ENCODE measurements at regions not wholly inside any gene's neighbourhood (a gene's known extent, or its start where the extent isn't known, plus 50 kb on each side); places are given as distances from the start of the nearest gene placed in this dataset.

- Histone ChIP-seq H3K36me3 (ENCODE audit: control insufficient read depth in 4 of 4, insufficient read depth in 3 of 4, low read depth in 1 of 4, low read length in 3 of 4) (no peaks in the 10 kb centered on the region), H3K9me3 (ENCODE audit: control insufficient read depth in 4 of 4, low read length in 3 of 4) (no peaks in the 10 kb centered on the region), H3K27me3 (ENCODE audit: control insufficient read depth in 4 of 4, insufficient read depth in 4 of 4, low read length in 3 of 4) (no peaks in the 10 kb centered on the region), H3K9ac (ENCODE audit: low read depth in 1 of 2, low read length in 2 of 2) (no peak overlapping the region), H3K4me3 (ENCODE audit: low read depth in 1 of 3, low read length in 3 of 3) (no peak overlapping the region), H3K4me1 (ENCODE audit: control insufficient read depth in 4 of 4, insufficient read depth in 4 of 4, low read length in 3 of 4) (no peaks in the 10 kb centered on the region), H3K27ac (ENCODE audit: low read depth in 1 of 2, low read length in 2 of 2) (no peak overlapping the region)
- DNase-seq (ENCODE audit: low spot score), result no peak
- no peak for TF ChIP-seq GABPA (IDR thresholded peaks at IDR 0.05 in 1 of 2, conservative IDR thresholded peaks at IDR 0.05 in 1 of 2)
- 91% methylated on average over 2 of the region's 2 CpGs for WGBS
Observed at GRCh38 chr1:88126467-88126866, 557.6 kb upstream of the PKN2 start.

DNA sequence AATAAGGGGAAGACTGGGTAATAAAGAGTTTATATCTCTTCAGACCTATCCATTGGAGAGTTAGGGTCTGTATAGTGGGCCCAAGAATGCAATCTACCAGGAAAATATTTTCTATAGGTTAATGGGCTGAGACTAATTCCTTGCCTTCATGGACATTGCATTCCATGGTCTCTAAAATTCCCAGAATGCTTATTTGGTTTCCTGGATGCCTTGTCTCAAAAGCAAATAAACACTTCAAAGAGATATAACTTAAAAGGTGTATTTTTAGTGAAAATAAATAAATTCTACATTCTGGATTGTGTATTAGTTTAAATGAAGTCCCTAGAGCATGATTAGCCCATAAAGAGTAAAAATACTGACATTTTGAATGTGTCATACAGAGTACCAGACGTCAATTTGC lies 550.1 kb upstream of the PKN2 start:
- Histone ChIP-seq H3K9me3 (ENCODE audit: control insufficient read depth in 4 of 4, low read length in 3 of 4) (no peaks in the 10 kb centered on the region), H3K9ac (ENCODE audit: low read depth in 1 of 2, low read length in 2 of 2) (no peak overlapping the region), H3K4me1 (ENCODE audit: control insufficient read depth in 4 of 4, insufficient read depth in 4 of 4, low read length in 3 of 4) (no peaks in the 10 kb centered on the region), H3K27ac (ENCODE audit: low read depth in 1 of 2, low read length in 2 of 2) (no peak overlapping the region), H3K36me3 (ENCODE audit: control insufficient read depth in 4 of 4, insufficient read depth in 3 of 4, low read depth in 1 of 4, low read length in 3 of 4) (no peaks in the 10 kb centered on the region), H3K27me3 (ENCODE audit: control insufficient read depth in 4 of 4, insufficient read depth in 4 of 4, low read length in 3 of 4) (no peaks in the 10 kb centered on the region), H3K4me3 (ENCODE audit: low read depth in 1 of 3, low read length in 3 of 3) (no peak overlapping the region)
- DNase-seq (ENCODE audit: low spot score), result no peak
- no peak for TF ChIP-seq FOXA1 (IDR thresholded peaks at IDR 0.05)
- no peak for TF ChIP-seq RXRA (IDR thresholded peaks at IDR 0.05)
- no peak for TF ChIP-seq ZBTB33 (IDR thresholded peaks at IDR 0.05)
- no peak for TF ChIP-seq GABPA (IDR thresholded peaks at IDR 0.05 in 1 of 2, conservative IDR thresholded peaks at IDR 0.05 in 1 of 2)
- TF ChIP-seq TAF1 (conservative IDR thresholded peaks at IDR 0.05), result no peak
- TF ChIP-seq RAD21 (IDR thresholded peaks at IDR 0.05), result no peak
- TF ChIP-seq, protein P1, sequence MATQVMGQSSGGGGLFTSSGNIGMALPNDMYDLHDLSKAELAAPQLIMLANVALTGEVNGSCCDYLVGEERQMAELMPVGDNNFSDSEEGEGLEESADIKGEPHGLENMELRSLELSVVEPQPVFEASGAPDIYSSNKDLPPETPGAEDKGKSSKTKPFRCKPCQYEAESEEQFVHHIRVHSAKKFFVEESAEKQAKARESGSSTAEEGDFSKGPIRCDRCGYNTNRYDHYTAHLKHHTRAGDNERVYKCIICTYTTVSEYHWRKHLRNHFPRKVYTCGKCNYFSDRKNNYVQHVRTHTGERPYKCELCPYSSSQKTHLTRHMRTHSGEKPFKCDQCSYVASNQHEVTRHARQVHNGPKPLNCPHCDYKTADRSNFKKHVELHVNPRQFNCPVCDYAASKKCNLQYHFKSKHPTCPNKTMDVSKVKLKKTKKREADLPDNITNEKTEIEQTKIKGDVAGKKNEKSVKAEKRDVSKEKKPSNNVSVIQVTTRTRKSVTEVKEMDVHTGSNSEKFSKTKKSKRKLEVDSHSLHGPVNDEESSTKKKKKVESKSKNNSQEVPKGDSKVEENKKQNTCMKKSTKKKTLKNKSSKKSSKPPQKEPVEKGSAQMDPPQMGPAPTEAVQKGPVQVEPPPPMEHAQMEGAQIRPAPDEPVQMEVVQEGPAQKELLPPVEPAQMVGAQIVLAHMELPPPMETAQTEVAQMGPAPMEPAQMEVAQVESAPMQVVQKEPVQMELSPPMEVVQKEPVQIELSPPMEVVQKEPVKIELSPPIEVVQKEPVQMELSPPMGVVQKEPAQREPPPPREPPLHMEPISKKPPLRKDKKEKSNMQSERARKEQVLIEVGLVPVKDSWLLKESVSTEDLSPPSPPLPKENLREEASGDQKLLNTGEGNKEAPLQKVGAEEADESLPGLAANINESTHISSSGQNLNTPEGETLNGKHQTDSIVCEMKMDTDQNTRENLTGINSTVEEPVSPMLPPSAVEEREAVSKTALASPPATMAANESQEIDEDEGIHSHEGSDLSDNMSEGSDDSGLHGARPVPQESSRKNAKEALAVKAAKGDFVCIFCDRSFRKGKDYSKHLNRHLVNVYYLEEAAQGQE (IDR thresholded peaks at IDR 0.05), result no peak
- TF ChIP-seq, protein P2, sequence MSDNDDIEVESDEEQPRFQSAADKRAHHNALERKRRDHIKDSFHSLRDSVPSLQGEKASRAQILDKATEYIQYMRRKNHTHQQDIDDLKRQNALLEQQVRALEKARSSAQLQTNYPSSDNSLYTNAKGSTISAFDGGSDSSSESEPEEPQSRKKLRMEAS (IDR thresholded peaks at IDR 0.05), result no peak
- no peak for TF ChIP-seq EGR1 (IDR thresholded peaks at IDR 0.05; ENCODE audit: low read depth in 2 of 2)
- TF ChIP-seq FOXA2 (IDR thresholded peaks at IDR 0.05), result no peak
- TF ChIP-seq HNF4G (IDR thresholded peaks at IDR 0.05), result no peak
- TF ChIP-seq ATF3 (IDR thresholded peaks at IDR 0.05), result no peak
- no peak for TF ChIP-seq SP1 (IDR thresholded peaks at IDR 0.05)
- TF ChIP-seq JUND (IDR thresholded peaks at IDR 0.05), result no peak
- no peak for TF ChIP-seq NR2F2 (IDR thresholded peaks at IDR 0.05)
- TF ChIP-seq YY1 (IDR thresholded peaks at IDR 0.05), result no peak
- TF ChIP-seq, protein P3, sequence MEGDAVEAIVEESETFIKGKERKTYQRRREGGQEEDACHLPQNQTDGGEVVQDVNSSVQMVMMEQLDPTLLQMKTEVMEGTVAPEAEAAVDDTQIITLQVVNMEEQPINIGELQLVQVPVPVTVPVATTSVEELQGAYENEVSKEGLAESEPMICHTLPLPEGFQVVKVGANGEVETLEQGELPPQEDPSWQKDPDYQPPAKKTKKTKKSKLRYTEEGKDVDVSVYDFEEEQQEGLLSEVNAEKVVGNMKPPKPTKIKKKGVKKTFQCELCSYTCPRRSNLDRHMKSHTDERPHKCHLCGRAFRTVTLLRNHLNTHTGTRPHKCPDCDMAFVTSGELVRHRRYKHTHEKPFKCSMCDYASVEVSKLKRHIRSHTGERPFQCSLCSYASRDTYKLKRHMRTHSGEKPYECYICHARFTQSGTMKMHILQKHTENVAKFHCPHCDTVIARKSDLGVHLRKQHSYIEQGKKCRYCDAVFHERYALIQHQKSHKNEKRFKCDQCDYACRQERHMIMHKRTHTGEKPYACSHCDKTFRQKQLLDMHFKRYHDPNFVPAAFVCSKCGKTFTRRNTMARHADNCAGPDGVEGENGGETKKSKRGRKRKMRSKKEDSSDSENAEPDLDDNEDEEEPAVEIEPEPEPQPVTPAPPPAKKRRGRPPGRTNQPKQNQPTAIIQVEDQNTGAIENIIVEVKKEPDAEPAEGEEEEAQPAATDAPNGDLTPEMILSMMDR (IDR thresholded peaks at IDR 0.05; ENCODE audit: low read depth, low read length, missing input control), result no peak
- no peak for TF ChIP-seq HNF4A (conservative IDR thresholded peaks at IDR 0.05)
- 90% methylated on average over 1 of the region's 1 CpG for WGBS
